ENCODE measurements at regions not wholly inside any gene's neighbourhood (a gene's known extent, or its start where the extent isn't known, plus 50 kb on each side); places are given as distances from the start of the nearest gene placed in this dataset.

DNA sequence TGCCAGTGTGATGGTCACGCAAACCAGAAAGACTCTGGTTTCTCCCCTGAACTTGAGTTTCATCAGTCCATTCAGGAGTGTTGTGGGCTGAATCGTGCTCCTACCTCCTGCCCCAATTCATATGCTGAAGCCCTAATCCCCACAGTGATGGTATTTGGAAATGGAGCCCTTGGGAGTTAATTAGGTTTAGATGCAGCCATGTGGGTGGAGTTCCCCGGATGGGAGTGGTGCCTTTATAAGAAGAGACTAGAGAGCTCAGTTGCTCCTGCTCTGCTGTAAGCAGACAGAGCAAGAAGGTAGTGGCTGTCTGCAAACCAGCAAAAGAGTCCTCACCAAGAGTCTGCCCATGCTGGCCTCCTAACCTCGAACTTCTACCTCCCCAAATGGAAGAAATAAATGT is 160.3 kb upstream of the DYNLRB2 start:
- TF ChIP-seq, protein P1, sequence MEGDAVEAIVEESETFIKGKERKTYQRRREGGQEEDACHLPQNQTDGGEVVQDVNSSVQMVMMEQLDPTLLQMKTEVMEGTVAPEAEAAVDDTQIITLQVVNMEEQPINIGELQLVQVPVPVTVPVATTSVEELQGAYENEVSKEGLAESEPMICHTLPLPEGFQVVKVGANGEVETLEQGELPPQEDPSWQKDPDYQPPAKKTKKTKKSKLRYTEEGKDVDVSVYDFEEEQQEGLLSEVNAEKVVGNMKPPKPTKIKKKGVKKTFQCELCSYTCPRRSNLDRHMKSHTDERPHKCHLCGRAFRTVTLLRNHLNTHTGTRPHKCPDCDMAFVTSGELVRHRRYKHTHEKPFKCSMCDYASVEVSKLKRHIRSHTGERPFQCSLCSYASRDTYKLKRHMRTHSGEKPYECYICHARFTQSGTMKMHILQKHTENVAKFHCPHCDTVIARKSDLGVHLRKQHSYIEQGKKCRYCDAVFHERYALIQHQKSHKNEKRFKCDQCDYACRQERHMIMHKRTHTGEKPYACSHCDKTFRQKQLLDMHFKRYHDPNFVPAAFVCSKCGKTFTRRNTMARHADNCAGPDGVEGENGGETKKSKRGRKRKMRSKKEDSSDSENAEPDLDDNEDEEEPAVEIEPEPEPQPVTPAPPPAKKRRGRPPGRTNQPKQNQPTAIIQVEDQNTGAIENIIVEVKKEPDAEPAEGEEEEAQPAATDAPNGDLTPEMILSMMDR (IDR thresholded peaks at IDR 0.05), result no peak
- no peak for TF ChIP-seq POLR2AphosphoS5 (IDR thresholded peaks at IDR 0.05)
- TF ChIP-seq POLR2A (IDR thresholded peaks at IDR 0.05), result no peak
